ENCODE measurements at regions not wholly inside any gene's neighbourhood (a gene's known extent, or its start where the extent isn't known, plus 50 kb on each side); places are given as distances from the start of the nearest gene placed in this dataset.
"Not testable (repeated sequence)": the region's sequence is repeated elsewhere in the genome, so short reads cannot be mapped to it uniquely, and the experiment has no call there.

DNA sequence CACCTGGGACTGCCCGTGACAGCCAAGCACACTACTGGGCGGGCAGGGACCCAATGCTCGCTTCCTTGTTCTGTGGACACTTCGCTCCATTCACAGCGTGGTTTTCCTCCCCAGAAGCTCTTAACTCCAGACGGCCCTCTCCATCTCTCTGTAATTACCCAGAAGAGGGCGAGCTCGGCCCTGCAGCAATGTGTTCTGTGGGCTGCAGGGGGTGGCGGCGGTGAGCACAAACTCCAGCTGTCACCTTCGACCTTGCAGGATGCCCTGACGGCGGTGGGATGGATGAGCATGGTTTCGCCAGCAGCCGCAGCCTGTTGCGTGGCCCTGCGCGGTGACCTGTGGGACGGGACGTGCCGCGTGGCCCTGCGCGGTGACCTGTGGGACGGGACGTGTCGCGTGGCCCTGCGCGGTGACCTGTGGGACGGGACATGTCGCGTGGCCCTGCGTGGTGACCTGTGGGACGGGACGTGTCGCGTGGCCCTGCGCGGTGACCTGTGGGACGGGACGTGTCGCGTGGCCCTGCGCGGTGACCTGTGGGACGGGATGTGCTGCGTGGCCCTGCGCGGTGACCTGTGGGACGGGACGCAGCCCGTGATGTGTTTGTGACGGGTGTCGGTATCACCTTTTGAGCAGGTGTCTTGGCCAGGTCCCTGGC lies 1204.7 kb downstream of the BRD1 start:
- H3K27me3 ChIP-seq (replicated peaks; ENCODE audit: control insufficient read depth, insufficient read depth, low read length), result no peaks in the 10 kb centered on the region
- H3K36me3 ChIP-seq (ENCODE audit: control insufficient read depth, insufficient read depth, low read length), result no peaks in the 10 kb centered on the region
- TF ChIP-seq, protein P1, sequence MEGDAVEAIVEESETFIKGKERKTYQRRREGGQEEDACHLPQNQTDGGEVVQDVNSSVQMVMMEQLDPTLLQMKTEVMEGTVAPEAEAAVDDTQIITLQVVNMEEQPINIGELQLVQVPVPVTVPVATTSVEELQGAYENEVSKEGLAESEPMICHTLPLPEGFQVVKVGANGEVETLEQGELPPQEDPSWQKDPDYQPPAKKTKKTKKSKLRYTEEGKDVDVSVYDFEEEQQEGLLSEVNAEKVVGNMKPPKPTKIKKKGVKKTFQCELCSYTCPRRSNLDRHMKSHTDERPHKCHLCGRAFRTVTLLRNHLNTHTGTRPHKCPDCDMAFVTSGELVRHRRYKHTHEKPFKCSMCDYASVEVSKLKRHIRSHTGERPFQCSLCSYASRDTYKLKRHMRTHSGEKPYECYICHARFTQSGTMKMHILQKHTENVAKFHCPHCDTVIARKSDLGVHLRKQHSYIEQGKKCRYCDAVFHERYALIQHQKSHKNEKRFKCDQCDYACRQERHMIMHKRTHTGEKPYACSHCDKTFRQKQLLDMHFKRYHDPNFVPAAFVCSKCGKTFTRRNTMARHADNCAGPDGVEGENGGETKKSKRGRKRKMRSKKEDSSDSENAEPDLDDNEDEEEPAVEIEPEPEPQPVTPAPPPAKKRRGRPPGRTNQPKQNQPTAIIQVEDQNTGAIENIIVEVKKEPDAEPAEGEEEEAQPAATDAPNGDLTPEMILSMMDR (IDR thresholded peaks at IDR 0.05; ENCODE audit: insufficient read depth, low read length, poor library complexity, severe bottlenecking), result no peak
- H3K4me3 ChIP-seq (replicated peaks; ENCODE audit: low read depth, low read length), result no peak overlapping the region
- no peak for DNase-seq (ENCODE audit: extremely low read depth, insufficient read length)

DNA sequence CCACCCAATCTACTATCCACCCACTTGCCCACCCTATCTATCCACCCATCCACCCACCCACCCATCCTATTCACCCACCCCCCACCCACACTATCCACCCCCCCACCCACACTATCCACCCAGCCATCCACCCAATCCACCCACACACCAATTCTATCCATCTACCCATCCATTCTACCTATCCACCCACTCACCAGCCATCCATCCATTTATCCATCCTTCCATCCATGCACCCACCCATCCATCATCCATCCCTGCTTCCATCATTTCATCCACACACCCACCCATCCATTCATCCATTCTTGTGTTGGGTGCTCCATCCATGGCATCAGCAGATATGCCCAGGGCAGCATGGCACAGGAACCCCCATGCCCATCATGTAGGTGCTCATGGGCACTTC lies 1206.6 kb downstream of the BRD1 start:
- Histone ChIP-seq H3K4me3 (replicated peaks; ENCODE audit: low read depth, low read length) (no peak overlapping the region), H3K36me3 (ENCODE audit: control insufficient read depth, insufficient read depth, low read length) (no peaks in the 10 kb centered on the region), H3K27me3 (replicated peaks; ENCODE audit: control insufficient read depth, insufficient read depth, low read length) (no peaks in the 10 kb centered on the region)
- DNase-seq (ENCODE audit: extremely low read depth, insufficient read length), result no peak
- TF ChIP-seq, protein P1 (IDR thresholded peaks at IDR 0.05; ENCODE audit: insufficient read depth, low read length, poor library complexity, severe bottlenecking), result no peak

DNA sequence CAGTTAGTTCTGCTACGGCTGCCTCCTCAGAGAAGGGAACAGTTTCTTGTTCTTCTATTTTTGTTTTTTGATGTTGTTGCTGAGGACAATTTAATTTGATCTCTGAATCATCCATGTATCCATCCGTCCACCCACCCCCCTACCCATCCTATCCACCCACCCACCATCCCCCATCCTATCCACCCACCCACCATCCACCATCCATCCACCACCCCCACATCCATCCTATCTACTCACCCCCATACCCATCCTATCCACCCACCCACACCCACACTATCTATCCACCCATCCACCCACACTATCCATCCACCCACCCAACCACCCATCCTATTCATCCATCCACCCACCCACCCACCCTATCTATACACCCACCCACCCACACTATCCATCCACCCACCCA lies 1207.2 kb downstream of the BRD1 start:
- H3K4me3 ChIP-seq (replicated peaks; ENCODE audit: low read depth, low read length); H3K36me3 ChIP-seq (ENCODE audit: control insufficient read depth, insufficient read depth, low read length); H3K27me3 ChIP-seq (replicated peaks; ENCODE audit: control insufficient read depth, insufficient read depth, low read length); DNase-seq (ENCODE audit: extremely low read depth, insufficient read length): not testable (repeated sequence)

DNA sequence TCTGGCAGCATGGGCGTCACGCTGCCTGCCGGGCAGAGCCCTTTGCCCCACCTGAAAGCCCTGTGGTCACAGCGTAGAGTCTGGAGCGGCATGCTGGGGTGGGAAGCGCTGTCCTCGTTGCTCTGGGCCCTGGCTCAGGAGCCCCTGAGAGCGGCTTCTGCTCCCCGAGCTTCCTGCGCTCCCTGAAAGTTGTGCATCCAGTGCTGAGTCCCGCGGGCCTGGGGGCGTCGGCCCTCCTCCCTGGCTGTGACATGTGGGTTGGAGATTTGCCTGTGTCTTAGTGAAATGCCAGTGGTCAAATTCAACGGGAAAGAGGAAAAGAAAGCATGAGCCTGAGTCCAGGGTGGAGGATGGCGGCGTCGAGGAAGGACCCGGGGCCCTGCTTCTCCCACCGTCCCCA lies 1208.0 kb downstream of the BRD1 start:
- H3K27me3 ChIP-seq (replicated peaks; ENCODE audit: control insufficient read depth, insufficient read depth, low read length), result no peaks in the 10 kb centered on the region
- H3K36me3 ChIP-seq (ENCODE audit: control insufficient read depth, insufficient read depth, low read length), result no peaks in the 10 kb centered on the region
- no peak overlapping the region for H3K4me3 ChIP-seq (replicated peaks; ENCODE audit: low read depth, low read length)
- DNase-seq (ENCODE audit: extremely low read depth, insufficient read length), result no peak
- TF ChIP-seq, protein P1 (IDR thresholded peaks at IDR 0.05; ENCODE audit: insufficient read depth, low read length, poor library complexity, severe bottlenecking), result no peak

DNA sequence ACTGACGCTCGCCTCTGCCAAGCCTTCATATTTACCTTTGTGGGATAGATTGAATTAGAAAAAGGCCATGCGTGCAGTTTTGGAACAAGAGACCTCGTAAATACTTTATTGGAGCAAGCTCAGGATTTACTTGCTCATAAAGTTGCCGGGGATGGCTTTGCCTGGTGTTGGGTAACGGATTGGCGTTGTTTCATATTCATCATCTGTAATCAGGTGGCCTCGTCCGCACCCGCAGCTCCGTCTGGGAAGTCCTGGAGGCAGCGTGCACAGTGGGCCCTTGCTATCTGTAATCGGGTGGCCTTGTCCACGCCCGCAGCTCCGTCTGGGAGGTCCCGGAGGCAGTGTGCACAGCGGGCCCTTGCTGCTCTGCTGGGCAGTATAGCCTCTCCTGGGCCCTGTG lies 1209.3 kb downstream of the BRD1 start:
- TF ChIP-seq, protein P1 (IDR thresholded peaks at IDR 0.05; ENCODE audit: insufficient read depth, low read length, poor library complexity, severe bottlenecking), result no peak
- Histone ChIP-seq H3K36me3 (ENCODE audit: control insufficient read depth, insufficient read depth, low read length) (no peaks in the 10 kb centered on the region), H3K4me3 (replicated peaks; ENCODE audit: low read depth, low read length) (no peak overlapping the region), H3K27me3 (replicated peaks; ENCODE audit: control insufficient read depth, insufficient read depth, low read length) (no peaks in the 10 kb centered on the region)
- no peak for DNase-seq (ENCODE audit: extremely low read depth, insufficient read length)

DNA sequence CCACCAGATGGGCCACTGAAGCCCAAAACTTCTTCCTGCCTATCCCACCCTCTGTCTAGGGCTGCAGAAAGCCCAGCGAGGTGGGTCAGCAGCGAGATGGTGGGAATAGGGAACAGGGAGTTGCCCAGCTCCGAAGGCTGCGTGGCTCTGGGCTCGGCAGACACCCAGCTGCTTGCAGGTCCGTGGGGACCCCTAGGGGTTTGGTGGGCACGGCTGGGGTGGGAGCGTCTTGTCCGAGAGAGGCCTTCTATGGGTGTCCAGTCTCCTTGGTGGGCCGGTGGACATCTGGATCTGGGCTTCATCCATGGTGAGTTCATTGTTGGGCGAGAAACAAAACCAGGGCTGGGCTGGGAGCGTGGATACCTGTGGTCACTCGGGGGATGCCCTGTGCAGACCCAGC lies 1211.0 kb downstream of the BRD1 start:
- Histone ChIP-seq H3K27me3 (replicated peaks; ENCODE audit: control insufficient read depth, insufficient read depth, low read length) (no peaks in the 10 kb centered on the region), H3K4me3 (replicated peaks; ENCODE audit: low read depth, low read length) (no peak overlapping the region), H3K36me3 (ENCODE audit: control insufficient read depth, insufficient read depth, low read length) (no peaks in the 10 kb centered on the region)
- TF ChIP-seq, protein P1 (IDR thresholded peaks at IDR 0.05; ENCODE audit: insufficient read depth, low read length, poor library complexity, severe bottlenecking), result no peak
- no peak for DNase-seq (ENCODE audit: extremely low read depth, insufficient read length)
